Psoas muscle (tissue), 7 donors: ENCODE measurements at regions not wholly inside any gene's neighbourhood (a gene's known extent, or its start where the extent isn't known, plus 50 kb on each side); places are given as distances from the start of the nearest gene placed in this dataset.

ENCODE experiments used
- ATAC-seq, 4 donors: fragments of 200-7000 bp; cut with Tn5 transposase; one replicate each; pipeline ENCODE4 v1.9.1; 2020; ENCODE audit warnings: moderate library complexity in 3 of 4, mild to moderate bottlenecking in 2 of 4
- DNase-seq, 2 donors: peaks; one replicate each; pipeline ENCODE4 v3.0.0-alpha.2; 2020
- H3K27ac ChIP-seq: fragments of 200-600 bp; one replicate; pipeline ENCODE4 v1.8.0; 2022
- H3K27me3 ChIP-seq, 3 donors: fragments of 200-600 bp in 1 of 3; one replicate each; pipeline versions ENCODE4 v1.6.1 to v1.8.0; 2013 to 2022; ENCODE audit warnings: low read length in 2 of 3, mild to moderate bottlenecking in 2 of 3, moderate library complexity in 1 of 3; ENCODE audit not compliant: insufficient read depth in 3 of 3
- H3K36me3 ChIP-seq, 2 donors: fragments of 200-600 bp in 1 of 2; one replicate each; pipeline versions ENCODE4 v1.6.1 to v1.8.0; 2013 to 2022; ENCODE audit warnings: low read depth in 1 of 2, mild to moderate bottlenecking in 1 of 2, moderate library complexity in 1 of 2; ENCODE audit not compliant: insufficient read depth in 1 of 2
- H3K4me1 ChIP-seq: fragments of 200-600 bp; one replicate; pipeline ENCODE4 v1.8.0; 2022
- H3K4me3 ChIP-seq: fragments of 200-600 bp; one replicate; pipeline ENCODE4 v1.8.0; 2022; ENCODE audit warnings: mild to moderate bottlenecking
- H3K9me3 ChIP-seq: fragments of 200-600 bp; one replicate; pipeline ENCODE4 v1.8.0; 2022
- WGBS, 3 donors: extraction: QIAGEN DNeasy Blood & Tissue Kit; methylation state at CpG; one replicate each; pipeline versions ENCODE4 v1.1.6 to v1.1.7; 2013; 5-methylcytosine and 5-hydroxymethylcytosine counted together
- intact Hi-C, 2 donors: fragments of 100-400 bp; cut with DNase I; formaldehyde crosslinking; loops; one replicate each; pipeline versions ENCODE4 v1.11.0 to v1.14.2; 2022
- TF ChIP-seq, protein P1 (sequence below): fragments of 200-600 bp; IDR thresholded peaks from one replicate; pipeline ENCODE4 v1.8.0; 2022; ENCODE audit warnings: antibody characterized with exemption
- donor health status: healthy with polysubstance abuse.
- donor health status: DM: no; HTN: no; CAD: no; lungs with moderate emphysema.
- donor health status: Bipolar disorder and iron deficiency.
- donor health status: healthy.
- donor health status: DM: yes; HTN: yes; CAD: no.
- donor health status: DM: no; HTN: no; CAD: no.
- donor health status: DM: yes; HTN: yes; CAD: no.

GRCh38 chr4:103802766-103803165, 83.0 kb upstream of the TACR3 start:
- no peak for ATAC-seq
- Histone ChIP-seq H3K4me1 (no peaks in the 10 kb centered on the region), H3K9me3 (peaks cover 12% of the 10 kb centered on the region), H3K4me3 (no peak overlapping the region), H3K36me3 (no peaks in the 10 kb centered on the region), H3K27me3 (no peaks in the 10 kb centered on the region), H3K27ac (no peak overlapping the region)
- no peak for DNase-seq
- WGBS, 3 donors: 84 to 94% (median 94%) methylated on average over 1 of the region's 1 CpG
- TF ChIP-seq, protein P1, sequence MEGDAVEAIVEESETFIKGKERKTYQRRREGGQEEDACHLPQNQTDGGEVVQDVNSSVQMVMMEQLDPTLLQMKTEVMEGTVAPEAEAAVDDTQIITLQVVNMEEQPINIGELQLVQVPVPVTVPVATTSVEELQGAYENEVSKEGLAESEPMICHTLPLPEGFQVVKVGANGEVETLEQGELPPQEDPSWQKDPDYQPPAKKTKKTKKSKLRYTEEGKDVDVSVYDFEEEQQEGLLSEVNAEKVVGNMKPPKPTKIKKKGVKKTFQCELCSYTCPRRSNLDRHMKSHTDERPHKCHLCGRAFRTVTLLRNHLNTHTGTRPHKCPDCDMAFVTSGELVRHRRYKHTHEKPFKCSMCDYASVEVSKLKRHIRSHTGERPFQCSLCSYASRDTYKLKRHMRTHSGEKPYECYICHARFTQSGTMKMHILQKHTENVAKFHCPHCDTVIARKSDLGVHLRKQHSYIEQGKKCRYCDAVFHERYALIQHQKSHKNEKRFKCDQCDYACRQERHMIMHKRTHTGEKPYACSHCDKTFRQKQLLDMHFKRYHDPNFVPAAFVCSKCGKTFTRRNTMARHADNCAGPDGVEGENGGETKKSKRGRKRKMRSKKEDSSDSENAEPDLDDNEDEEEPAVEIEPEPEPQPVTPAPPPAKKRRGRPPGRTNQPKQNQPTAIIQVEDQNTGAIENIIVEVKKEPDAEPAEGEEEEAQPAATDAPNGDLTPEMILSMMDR: no peak
- intact Hi-C loops: no loop called here

GRCh38 chr4:103787057-103787456, 67.3 kb upstream of the TACR3 start:
- ATAC-seq (no peak), DNase-seq (no peak)
- intact Hi-C loops: no loop called here
- no peaks in the 10 kb centered on the region for H3K9me3 ChIP-seq
- H3K36me3 ChIP-seq: no peaks in the 10 kb centered on the region
- no peak overlapping the region for H3K27ac ChIP-seq
- no peaks in the 10 kb centered on the region for H3K27me3 ChIP-seq
- WGBS, 3 donors: 90 to 95% (median 92%) methylated on average over 4 of the region's 4 CpGs
- no peak overlapping the region for H3K4me3 ChIP-seq
- TF ChIP-seq, protein P1: no peak
- H3K4me1 ChIP-seq: no peaks in the 10 kb centered on the region

GRCh38 chr4:103786593-103786992, 66.8 kb upstream of the TACR3 start:
- Histone ChIP-seq H3K9me3 (no peaks in the 10 kb centered on the region), H3K27ac (no peak overlapping the region), H3K36me3 (no peaks in the 10 kb centered on the region), H3K27me3 (no peaks in the 10 kb centered on the region), H3K4me3 (no peak overlapping the region), H3K4me1 (no peaks in the 10 kb centered on the region)
- TF ChIP-seq, protein P1: no peak
- DNase-seq (no peak), ATAC-seq (no peak)
- intact Hi-C loops: no loop called here
- WGBS, 3 donors: 76 to 100% (median 96%) methylated on average over 1 of the region's 1 CpG

DNA sequence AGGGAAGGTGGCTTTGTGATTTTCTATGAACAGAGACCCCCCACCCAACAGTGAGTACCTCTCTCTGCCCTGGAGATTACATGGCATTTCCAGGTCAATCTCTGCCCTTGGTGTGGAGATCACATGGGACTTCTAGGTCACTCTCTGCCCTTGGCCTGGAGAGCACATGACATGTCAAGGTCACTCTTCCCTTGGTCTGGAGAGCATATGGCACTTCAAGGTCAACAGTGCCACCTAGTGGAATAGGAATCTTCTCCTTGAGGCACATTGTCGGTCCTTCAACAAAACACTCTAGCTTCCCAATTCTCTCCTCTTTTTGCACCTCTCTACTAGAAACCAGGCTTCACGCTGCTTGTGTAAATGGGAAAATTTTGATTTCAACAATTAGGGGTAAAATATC, 66.2 kb upstream of the TACR3 start:
- H3K9me3 ChIP-seq: no peaks in the 10 kb centered on the region
- no peak overlapping the region for H3K4me3 ChIP-seq
- TF ChIP-seq, protein P1: peak; percentile 26
- no peak overlapping the region for H3K27ac ChIP-seq
- intact Hi-C loops: no loop called here
- DNase-seq (no peak), ATAC-seq (no peak)
- H3K4me1 ChIP-seq: no peaks in the 10 kb centered on the region
- 71 to 79% (median 73%) methylated on average over 2 of the region's 2 CpGs for WGBS, 3 donors
- no peaks in the 10 kb centered on the region for H3K36me3 ChIP-seq
- H3K27me3 ChIP-seq: no peaks in the 10 kb centered on the region

- ATAC-seq: no peak
- Histone ChIP-seq H3K27me3 (no peaks in the 10 kb centered on the region), H3K9me3 (no peaks in the 10 kb centered on the region), H3K4me3 (no peak overlapping the region), H3K4me1 (no peaks in the 10 kb centered on the region), H3K36me3 (no peaks in the 10 kb centered on the region), H3K27ac (no peak overlapping the region)
- DNase-seq: no peak
- intact Hi-C loops: no loop called here
- TF ChIP-seq, protein P1: no peak
Measured at GRCh38 chr4:103778221-103778620, 58.4 kb upstream of the TACR3 start.
